GM18907 (cell line): ENCODE measurements at regions not wholly inside any gene's neighbourhood (a gene's known extent, or its start where the extent isn't known, plus 50 kb on each side); places are given as distances from the start of the nearest gene placed in this dataset.

Experiments
- ATAC-seq: cut with Tn5 transposase; IDR thresholded peaks from one replicate; pipeline ENCODE4 v1.9.1; 2021; ENCODE audit warnings: mild to moderate bottlenecking, moderate library complexity; ENCODE audit not compliant: unreplicated experiment

DNA sequence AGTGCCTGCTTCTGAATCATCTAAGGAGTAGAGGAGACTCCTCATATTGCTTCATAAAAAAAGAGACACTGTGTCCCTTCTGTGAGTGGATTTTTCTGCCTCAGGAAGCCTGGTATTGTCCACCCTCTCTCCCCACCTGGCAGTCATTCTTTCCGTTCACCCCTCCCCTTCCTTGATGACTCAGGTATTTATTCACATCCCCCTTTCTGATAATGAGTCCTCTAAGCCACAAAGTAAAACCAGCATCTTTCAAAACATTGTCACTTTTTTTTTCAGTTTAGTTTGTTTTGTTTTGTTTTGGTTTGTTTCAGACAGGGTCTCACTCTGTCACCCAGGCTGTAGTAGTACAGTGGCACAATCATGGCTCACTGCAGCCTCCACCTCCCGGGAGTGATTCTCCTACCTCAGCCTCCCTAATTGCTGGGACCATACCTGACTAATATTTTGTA, 65.2 kb upstream of the UBE2E1 start:
- ATAC-seq = peak; percentile 95

DNA sequence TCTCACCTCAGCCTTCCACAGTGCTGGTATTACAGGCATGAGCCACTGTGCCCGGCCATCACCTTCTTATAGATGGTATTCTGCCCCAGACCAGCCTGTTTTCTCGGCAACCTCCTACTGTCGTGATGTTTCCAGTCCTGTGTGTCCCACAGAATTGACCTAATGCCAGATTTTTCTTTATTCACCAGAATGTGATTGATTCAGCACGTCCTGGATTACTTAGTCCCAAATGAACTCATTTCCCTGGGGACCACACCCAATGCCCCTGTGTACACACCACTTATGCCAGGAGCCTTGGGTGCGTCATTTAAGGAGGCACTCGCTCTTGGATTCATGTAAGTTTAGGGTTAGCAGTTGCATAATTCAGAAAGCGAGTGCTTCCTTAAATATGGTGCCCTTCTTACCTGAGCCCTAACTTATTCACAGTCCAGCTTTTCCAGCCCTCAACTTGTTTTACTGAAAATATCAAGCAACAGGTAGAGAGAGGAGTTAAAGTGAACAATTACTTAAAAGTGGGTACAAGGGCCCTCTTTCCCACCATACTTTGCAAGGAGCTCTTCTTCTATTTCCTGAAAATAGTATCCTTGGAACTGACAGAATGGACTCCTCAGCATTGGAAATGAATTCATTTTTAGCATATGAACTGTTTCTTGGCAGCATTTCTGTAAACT, 64.6 kb upstream of the UBE2E1 start:
- no peak for ATAC-seq

DNA sequence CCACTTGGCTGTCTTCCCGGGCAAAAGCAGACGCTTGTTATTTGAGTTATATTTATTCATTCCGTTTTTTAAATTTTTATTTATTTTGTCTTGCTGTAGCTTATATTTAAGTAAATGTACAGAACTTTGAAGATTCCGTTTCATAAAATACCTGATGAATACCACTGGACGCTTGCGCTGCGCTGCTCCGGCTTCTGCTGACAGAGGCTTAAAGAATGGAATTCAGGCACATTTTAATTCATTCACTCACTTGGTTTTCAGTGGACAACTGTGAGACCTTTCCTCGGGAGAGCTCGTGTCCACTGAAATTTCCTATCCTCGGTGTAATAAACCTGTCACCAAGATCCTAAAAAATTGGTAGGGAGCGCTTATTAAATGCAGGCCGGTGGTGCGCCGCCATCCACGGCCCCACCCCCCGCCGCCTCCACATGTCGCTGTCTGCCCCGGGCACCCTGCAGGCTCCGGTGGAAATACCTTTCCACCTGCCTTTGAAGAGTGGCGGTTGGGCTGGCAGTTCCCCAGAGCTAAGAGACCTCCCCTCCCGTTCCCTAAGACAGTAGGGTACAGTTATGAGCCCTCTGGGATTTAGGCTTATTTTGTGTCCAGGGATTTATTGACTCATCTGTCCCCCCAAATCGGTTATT, 62.5 kb upstream of the UBE2E1 start:
- ATAC-seq = no peak

DNA sequence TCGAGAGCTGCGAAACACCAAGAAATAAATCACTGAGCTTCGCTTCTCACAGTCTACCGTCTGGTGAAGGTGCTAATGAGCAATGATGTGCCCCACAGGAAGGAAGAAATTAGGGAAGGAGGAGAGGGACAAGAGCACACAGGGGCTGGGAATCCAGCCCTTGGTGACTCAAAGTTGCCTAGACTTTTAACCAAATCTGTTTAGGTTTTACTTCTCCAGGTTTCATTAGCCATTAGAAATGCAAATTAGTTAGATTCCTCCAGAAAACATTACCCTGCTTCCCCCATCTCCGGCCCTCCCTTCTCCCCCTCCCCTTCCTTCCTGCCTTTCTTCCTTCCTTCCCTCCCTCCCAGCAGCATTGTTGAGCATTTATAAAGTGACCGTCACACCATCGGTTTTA, 59.3 kb upstream of the UBE2E1 start:
- ATAC-seq = no peak

DNA sequence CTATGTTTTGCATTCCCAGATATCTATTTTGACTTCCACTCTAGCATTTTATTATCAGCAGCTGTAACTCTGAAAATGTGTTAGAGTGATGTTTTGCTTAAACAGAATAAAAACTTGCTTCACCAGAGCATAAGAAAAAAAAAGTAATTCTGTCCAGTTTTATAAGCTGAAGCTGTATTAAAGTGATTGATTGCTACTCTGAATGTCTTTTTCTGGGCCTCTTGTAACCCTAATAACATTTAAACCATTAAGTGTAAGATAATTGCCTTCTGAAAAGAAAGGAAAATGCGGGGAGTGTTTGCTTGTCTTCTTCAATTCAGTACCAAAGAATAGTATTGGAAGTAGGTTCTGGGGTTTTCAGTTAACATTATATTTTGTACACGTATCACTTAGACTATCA, 57.9 kb upstream of the UBE2E1 start:
- no peak for ATAC-seq

DNA sequence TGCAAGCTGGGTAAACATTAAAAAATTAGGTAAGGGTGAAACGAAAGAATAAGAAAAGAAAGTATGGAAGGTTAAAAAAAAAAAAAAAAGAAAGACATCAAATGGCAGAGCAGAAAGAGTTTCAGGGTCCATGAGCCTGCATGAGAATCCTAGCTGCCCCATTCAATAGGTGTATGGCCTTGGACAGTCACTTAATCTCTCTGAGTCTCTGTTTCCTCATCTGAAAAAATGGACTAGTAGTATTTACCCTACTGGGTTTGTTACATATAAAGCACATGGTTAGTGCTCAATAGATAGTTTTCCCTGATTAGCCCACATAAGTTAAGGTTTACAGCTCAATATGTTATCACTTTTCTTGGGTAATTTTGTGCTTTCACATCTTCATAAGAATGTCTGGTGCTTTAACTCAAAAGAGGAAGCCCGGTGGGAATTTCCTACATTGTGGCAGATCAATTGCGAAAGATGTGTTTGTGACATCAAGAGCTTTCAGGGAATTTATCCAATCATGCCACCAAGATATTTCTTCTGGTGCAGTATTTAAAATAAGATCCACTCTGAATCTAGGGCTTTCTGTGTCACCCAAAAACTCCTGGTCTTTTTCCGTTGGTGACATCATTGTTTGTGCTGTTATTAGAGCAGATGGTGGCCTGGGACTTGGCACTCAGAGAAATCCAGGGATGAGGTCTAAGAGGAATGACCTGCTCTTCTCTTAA, 57.2 kb upstream of the UBE2E1 start:
- no peak for ATAC-seq

DNA sequence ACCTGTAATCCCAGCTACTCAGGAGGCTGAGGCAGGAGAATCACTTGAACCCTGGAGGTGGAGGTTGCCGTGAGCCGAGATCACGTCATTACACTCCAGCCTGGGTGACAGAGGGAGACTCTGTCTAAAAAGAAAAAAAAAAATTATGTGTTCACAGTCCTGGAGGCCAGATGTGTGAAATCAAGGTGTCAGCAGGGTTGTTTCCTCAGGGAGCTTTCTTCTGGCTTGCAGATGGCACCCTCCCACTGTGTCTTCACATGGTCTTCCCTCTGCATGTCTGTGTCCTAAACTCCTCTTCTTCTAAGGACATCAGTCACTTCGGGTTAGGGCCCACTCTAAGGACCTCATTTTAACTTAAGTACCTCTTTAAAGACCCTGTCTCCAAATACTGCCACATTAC, 56.1 kb upstream of the UBE2E1 start:
- no peak for ATAC-seq

DNA sequence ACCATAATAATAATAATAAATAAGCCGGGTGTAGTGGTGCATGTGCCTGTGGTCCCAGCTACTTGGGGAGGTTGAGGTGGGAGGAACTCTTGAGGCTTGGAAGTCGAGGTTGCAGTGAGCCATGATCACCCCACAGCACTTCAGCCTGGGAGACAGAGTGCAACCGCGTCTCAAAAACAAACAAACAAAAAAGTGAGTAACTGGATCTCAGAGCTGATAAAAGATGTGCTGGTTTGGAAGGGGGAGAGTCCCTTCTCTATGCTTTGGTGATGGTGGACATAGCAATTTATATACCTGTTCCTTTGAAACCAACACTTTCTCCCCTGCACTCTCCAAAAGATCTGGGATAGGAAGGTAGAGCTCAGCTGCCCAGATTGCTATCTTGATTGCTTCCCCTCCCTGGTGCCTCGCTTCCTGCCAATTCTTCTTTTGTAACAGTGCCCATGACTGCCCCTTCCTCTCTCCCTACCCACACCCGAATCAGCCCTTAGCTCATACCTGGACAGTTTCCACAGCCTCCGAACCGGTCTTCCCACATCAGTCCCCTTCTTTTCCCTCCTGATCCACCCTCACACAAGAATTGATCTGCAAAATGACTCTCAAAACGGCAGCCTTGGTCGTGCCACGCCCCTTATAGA, 55.1 kb upstream of the UBE2E1 start:
- no peak for ATAC-seq

DNA sequence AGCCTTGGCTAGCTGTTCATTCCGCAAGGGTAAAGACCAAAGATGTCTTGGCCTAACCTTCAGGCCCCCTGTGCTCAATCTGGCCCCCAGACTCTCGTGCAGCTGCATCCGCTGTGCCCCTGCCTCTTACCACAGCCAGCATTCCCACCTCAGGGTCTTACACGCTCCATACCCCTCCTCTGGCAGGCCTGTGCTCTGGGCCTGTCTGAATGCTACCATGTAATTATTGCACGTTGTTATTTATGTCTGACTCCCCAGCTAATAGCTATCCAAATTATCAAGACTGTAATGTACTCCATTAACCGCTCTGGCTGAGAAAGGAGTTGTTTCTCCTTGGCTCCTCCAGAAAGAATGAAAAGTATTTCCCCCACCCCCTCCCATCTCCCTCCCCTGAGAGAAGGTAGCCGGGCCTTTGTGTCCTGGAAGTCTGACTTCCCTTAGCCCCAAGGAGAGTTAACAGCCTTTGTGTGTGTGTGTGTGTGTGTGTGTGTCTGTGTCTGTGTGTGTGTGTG, 54.5 kb upstream of the UBE2E1 start:
- no peak for ATAC-seq

DNA sequence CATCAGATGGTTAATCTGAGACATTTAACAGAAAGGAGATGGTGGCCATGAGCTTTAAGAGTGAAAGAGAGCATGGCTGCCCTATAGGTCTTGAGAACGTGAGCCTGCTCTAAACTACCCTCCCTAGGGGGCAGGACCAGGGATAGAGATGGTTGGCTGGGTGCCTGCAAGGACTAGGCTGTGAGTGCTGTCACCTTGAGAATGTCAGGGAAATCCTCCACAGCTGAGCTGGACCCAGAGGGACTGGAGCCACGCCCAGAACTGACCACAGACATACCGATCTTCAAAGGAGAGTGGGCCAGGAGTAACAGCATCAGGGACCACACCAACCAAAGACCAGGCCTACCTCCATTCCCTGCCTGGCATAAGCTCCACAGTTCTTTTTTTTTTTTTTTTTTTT, 53.6 kb upstream of the UBE2E1 start:
- ATAC-seq = no peak

DNA sequence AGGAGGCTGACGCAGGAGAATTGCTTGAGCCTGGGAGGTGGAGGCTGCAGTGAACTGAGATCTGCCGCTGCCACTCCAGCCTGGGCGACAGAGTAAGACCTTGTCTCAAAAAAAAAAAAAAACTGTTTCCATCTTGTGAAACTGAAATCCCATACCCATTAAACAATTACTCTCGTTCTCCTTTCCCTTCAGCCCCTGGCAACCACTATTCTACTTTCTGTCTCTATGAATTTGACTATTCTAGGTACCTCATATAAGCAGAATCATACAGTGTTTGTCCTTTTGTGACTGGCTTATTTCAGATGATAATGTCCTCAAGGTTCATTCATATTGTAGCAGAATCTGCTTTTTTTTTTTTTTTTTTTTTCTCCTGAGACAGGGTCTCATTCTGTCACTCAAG, 51.5 kb upstream of the UBE2E1 start:
- peak; percentile 41 for ATAC-seq
